ENCODE measurements at regions not wholly inside any gene's neighbourhood (a gene's known extent, or its start where the extent isn't known, plus 50 kb on each side); places are given as distances from the start of the nearest gene placed in this dataset.

- TF ChIP-seq CTCF (conservative IDR thresholded peaks at IDR 0.05 in 1 of 2, IDR thresholded peaks at IDR 0.05 in 1 of 2; ENCODE audit: low read depth in 1 of 2, low read length in 2 of 2) (no peak), EZH2 (IDR thresholded peaks at IDR 0.05; ENCODE audit: low read length, missing control alignments) (no peak)
Measured at GRCh38 chr4:28481565-28481964, 1620.9 kb downstream of the STIM2 start.

All from fibroblast of lung (primary cell).